GM06990 (cell line): ENCODE measurements at regions not wholly inside any gene's neighbourhood (a gene's known extent, or its start where the extent isn't known, plus 50 kb on each side); places are given as distances from the start of the nearest gene placed in this dataset.
A peak's percentile ranks its signal among the peaks of the same experiment; 100 is the strongest.

ENCODE experiments used
- DNase-seq: peaks from one replicate; pipeline ENCODE4 v3.0.0-alpha.2; 2011; ENCODE audit not compliant: insufficient read length; ENCODE audit errors: extremely low read depth
- H3K27me3 ChIP-seq: replicated peaks from 2 replicates; pipeline ENCODE4 v1.6.0; 2011; ENCODE audit warnings: low read length; ENCODE audit not compliant: control insufficient read depth, insufficient read depth
- H3K36me3 ChIP-seq: 2 replicates; pipeline ENCODE4 v1.5.1; 2011; ENCODE audit warnings: low read length; ENCODE audit not compliant: control insufficient read depth, insufficient read depth
- H3K4me3 ChIP-seq: replicated peaks from 2 replicates; pipeline ENCODE4 v1.5.1; 2011; ENCODE audit warnings: low read depth, mild to moderate bottlenecking, control low read depth, low read length
- TF ChIP-seq, protein P1 (sequence below): IDR thresholded peaks from 2 replicates; pipeline ENCODE4 v1.5.1; 2011; ENCODE audit warnings: low read length, control low read depth, mild to moderate bottlenecking, inconsistent platforms; ENCODE audit not compliant: insufficient read depth, poor library complexity, severe bottlenecking

DNA sequence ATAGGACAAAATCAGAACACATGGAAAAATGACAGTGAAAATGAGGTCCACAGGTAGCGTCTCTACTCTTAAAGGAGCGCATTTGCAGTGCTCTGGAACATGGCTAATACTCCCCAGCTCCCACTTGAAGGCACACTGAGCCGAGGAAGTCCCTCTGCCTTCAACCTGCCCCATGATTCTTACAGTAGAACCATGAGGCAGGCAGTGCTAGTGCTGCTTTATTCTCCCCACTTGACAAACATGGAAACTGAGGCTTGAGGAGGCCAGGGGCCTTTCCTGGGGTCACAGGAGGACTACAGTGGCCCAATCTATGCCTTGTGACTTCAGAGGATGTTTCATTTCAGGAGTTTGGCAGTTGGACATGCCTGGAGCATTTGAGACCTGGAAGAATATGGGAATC is 244.1 kb upstream of the MAF start:
- DNase-seq: no peak
- TF ChIP-seq, protein P1, sequence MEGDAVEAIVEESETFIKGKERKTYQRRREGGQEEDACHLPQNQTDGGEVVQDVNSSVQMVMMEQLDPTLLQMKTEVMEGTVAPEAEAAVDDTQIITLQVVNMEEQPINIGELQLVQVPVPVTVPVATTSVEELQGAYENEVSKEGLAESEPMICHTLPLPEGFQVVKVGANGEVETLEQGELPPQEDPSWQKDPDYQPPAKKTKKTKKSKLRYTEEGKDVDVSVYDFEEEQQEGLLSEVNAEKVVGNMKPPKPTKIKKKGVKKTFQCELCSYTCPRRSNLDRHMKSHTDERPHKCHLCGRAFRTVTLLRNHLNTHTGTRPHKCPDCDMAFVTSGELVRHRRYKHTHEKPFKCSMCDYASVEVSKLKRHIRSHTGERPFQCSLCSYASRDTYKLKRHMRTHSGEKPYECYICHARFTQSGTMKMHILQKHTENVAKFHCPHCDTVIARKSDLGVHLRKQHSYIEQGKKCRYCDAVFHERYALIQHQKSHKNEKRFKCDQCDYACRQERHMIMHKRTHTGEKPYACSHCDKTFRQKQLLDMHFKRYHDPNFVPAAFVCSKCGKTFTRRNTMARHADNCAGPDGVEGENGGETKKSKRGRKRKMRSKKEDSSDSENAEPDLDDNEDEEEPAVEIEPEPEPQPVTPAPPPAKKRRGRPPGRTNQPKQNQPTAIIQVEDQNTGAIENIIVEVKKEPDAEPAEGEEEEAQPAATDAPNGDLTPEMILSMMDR: no peak
- no peaks in the 10 kb centered on the region for H3K36me3 ChIP-seq
- H3K27me3 ChIP-seq: no peaks in the 10 kb centered on the region; the same call in 1 of the 2 replicates
- H3K4me3 ChIP-seq: peak overlapping the region; percentile 50

DNA sequence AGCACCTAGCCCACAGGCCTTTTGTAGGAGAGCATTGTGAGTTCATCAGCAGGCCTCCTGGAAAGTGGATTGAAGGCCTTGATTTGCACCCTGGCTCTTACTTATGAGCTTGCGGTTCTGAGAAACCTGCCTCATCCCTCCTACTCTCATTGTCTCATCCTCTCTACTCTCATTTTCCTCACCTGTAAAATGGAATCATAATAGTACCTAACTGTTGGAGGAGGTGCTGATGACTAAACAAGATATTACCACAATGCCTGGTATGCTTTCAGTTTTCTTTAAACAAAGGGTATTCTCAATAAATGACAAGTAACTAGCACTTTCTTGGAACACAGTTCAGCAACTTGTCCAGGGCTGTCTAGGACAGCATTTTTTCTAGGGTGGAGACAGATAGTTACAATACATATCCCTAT is 243.1 kb upstream of the MAF start:
- TF ChIP-seq, protein P1: no peak
- Histone ChIP-seq H3K27me3 (no peaks in the 10 kb centered on the region), H3K36me3 (no peaks in the 10 kb centered on the region), H3K4me3 (no peak overlapping the region)
- peak; percentile 36 for DNase-seq

DNA sequence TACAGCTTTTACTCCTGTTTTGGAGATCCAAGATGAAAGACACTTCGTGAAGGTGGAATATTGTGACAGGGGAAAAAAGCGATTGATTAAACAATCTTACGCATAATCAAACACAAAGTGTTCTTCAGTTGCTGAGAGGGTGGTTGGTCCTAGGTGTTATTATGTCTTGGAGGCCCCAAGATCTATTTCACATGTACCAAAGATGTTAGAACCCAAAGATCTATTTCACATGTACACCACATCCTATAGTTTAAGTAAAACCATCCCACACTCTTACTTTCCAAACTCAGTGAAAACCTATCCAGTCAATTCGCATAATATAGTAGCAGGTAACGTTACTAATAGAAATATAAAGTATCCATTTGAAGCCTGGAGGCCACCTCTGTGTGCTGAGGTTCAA is 242.6 kb upstream of the MAF start:
- Histone ChIP-seq H3K4me3 (no peak overlapping the region), H3K36me3 (no peaks in the 10 kb centered on the region), H3K27me3 (no peaks in the 10 kb centered on the region)
- DNase-seq: no peak
- TF ChIP-seq, protein P1: no peak

GRCh38 chr16:79842197-79842596 is 241.7 kb upstream of the MAF start:
- no peaks in the 10 kb centered on the region for H3K36me3 ChIP-seq
- TF ChIP-seq, protein P1: no peak
- DNase-seq: no peak
- no peaks in the 10 kb centered on the region for H3K27me3 ChIP-seq
- H3K4me3 ChIP-seq: no peak overlapping the region

- no peak for DNase-seq
- TF ChIP-seq, protein P1: no peak
- Histone ChIP-seq H3K27me3 (no peaks in the 10 kb centered on the region), H3K4me3 (no peak overlapping the region), H3K36me3 (no peaks in the 10 kb centered on the region)
Measured at GRCh38 chr16:79839466-79840341, 239.2 kb upstream of the MAF start.
